Fibroblast of lung (primary cell): ENCODE measurements at regions not wholly inside any gene's neighbourhood (a gene's known extent, or its start where the extent isn't known, plus 50 kb on each side); places are given as distances from the start of the nearest gene placed in this dataset.

Experiments
- DNase-seq, 2 donors: peaks; one replicate each; pipeline versions ENCODE4 v3.0.0 to v3.0.0-alpha.2; 2010; ENCODE audit warnings: low read depth in 2 of 2
- H2AFZ ChIP-seq: 2 replicates; pipeline ENCODE4 v1.5.1; 2012; ENCODE audit warnings: low read length, control low read depth, inconsistent platforms
- H3K27ac ChIP-seq: 2 replicates; pipeline ENCODE4 v1.5.1; 2011; ENCODE audit warnings: low read length, control low read depth; ENCODE audit not compliant: insufficient read depth
- H3K27me3 ChIP-seq: 2 replicates; pipeline ENCODE4 v1.5.1; 2011; ENCODE audit warnings: mild to moderate bottlenecking, low read length; ENCODE audit not compliant: control insufficient read depth, insufficient read depth
- H3K36me3 ChIP-seq: 2 replicates; pipeline ENCODE4 v1.5.1; 2011; ENCODE audit warnings: low read length; ENCODE audit not compliant: control insufficient read depth, insufficient read depth
- H3K4me1 ChIP-seq: 2 replicates; pipeline ENCODE4 v1.5.1; 2011; ENCODE audit warnings: low read length; ENCODE audit not compliant: control insufficient read depth, insufficient read depth; ENCODE audit errors: extremely low read depth
- H3K4me2 ChIP-seq: 2 replicates; pipeline ENCODE4 v1.5.1; 2011; ENCODE audit warnings: low read length, control low read depth; ENCODE audit not compliant: insufficient read depth; ENCODE audit errors: extremely low read depth
- H3K4me3 ChIP-seq, 4 experiments: fragments of 200-600 bp in 1 of 4; sonication (generic) in 1 of 4; replicated peaks in 1 of 4; 2 replicates each; pipeline ENCODE4 v1.5.1; 2011 to 2016; ENCODE audit warnings: low read length in 4 of 4, low read depth in 3 of 4, mild to moderate bottlenecking in 3 of 4, control low read depth in 2 of 4, inconsistent platforms in 1 of 4, mixed read lengths in 1 of 4; ENCODE audit not compliant: insufficient read depth in 1 of 4; ENCODE audit errors: control extremely low read depth in 1 of 4
- H3K79me2 ChIP-seq: 2 replicates; pipeline ENCODE4 v1.5.1; 2012; ENCODE audit warnings: mild to moderate bottlenecking, low read length, inconsistent platforms; ENCODE audit not compliant: control insufficient read depth, insufficient read depth
- H3K9ac ChIP-seq: 2 replicates; pipeline ENCODE4 v1.5.1; 2011; ENCODE audit warnings: mild to moderate bottlenecking, low read length, control low read depth; ENCODE audit not compliant: insufficient read depth
- H3K9me3 ChIP-seq: 2 replicates; pipeline ENCODE4 v1.5.1; 2012; ENCODE audit warnings: low read depth, low read length; ENCODE audit not compliant: control insufficient read depth, insufficient read depth
- H4K20me1 ChIP-seq: 2 replicates; pipeline ENCODE4 v1.5.1; 2011; ENCODE audit warnings: low read length; ENCODE audit not compliant: control insufficient read depth, insufficient read depth; ENCODE audit errors: extremely low read depth
- CTCF ChIP-seq, 2 donors: IDR thresholded peaks in 1 of 2; conservative IDR thresholded peaks in 1 of 2; 1 replicate in 1 of 2; 2 replicates in 1 of 2; pipeline ENCODE4 v1.5.1; 2011 to 2012; ENCODE audit warnings: low read length in 2 of 2, control low read depth in 1 of 2, inconsistent platforms in 1 of 2, low read depth in 1 of 2, mild to moderate bottlenecking in 1 of 2
- EZH2 ChIP-seq: IDR thresholded peaks from 2 replicates; pipeline ENCODE4 v1.5.1; 2012; ENCODE audit warnings: low read length, control low read depth, mild to moderate bottlenecking; ENCODE audit errors: missing control alignments

GRCh38 chr4:54800831-54801530 is 143.2 kb downstream of the KIT start:
- Histone ChIP-seq H3K9ac (no peak overlapping the region), H3K79me2 (no peaks in the 10 kb centered on the region), H3K4me2 (no peak overlapping the region), H3K4me3 (no peak overlapping the region), H3K9me3 (no peaks in the 10 kb centered on the region), H3K27ac (no peak overlapping the region), H2AFZ (no peak overlapping the region), H4K20me1 (no peaks in the 10 kb centered on the region), H3K27me3 (no peaks in the 10 kb centered on the region), H3K4me1 (no peaks in the 10 kb centered on the region), H3K36me3 (no peaks in the 10 kb centered on the region)
- TF ChIP-seq EZH2 (no peak), CTCF (conservative IDR thresholded peaks at IDR 0.05 in 1 of 2, IDR thresholded peaks at IDR 0.05 in 1 of 2; ENCODE audit: low read depth in 1 of 2, low read length in 2 of 2) (no peak)
- DNase-seq, result no peak

- Histone ChIP-seq H3K36me3 (no peaks in the 10 kb centered on the region), H4K20me1 (no peaks in the 10 kb centered on the region), H3K79me2 (no peaks in the 10 kb centered on the region), H2AFZ (no peak overlapping the region), H3K9ac (no peak overlapping the region), H3K4me3 (no peak overlapping the region), H3K27ac (no peak overlapping the region), H3K9me3 (no peaks in the 10 kb centered on the region), H3K4me2 (no peak overlapping the region), H3K27me3 (no peaks in the 10 kb centered on the region), H3K4me1 (no peaks in the 10 kb centered on the region)
- TF ChIP-seq CTCF (conservative IDR thresholded peaks at IDR 0.05 in 1 of 2, IDR thresholded peaks at IDR 0.05 in 1 of 2; ENCODE audit: low read depth in 1 of 2, low read length in 2 of 2), result no peak
- no peak for TF ChIP-seq EZH2
- DNase-seq, result no peak
These were observed 136.8 kb downstream of the KIT start for GRCh38 chr4:54794579-54794978.

- H3K9ac ChIP-seq, result no peak overlapping the region
- TF ChIP-seq EZH2 (no peak), CTCF (conservative IDR thresholded peaks at IDR 0.05 in 1 of 2, IDR thresholded peaks at IDR 0.05 in 1 of 2; ENCODE audit: low read depth in 1 of 2, low read length in 2 of 2) (no peak)
These were observed 136.2 kb downstream of the KIT start for GRCh38 chr4:54793856-54794422.

More at GRCh38 chr4:54793856-54794422, 136.2 kb downstream of the KIT start:
- no peak overlapping the region for H3K4me3 ChIP-seq
- no peak overlapping the region for H3K4me2 ChIP-seq
- H3K27me3 ChIP-seq, result no peaks in the 10 kb centered on the region
- no peak for DNase-seq
- no peaks in the 10 kb centered on the region for H3K36me3 ChIP-seq
- H2AFZ ChIP-seq, result no peak overlapping the region
- no peak overlapping the region for H3K27ac ChIP-seq
- no peaks in the 10 kb centered on the region for H3K9me3 ChIP-seq
- no peaks in the 10 kb centered on the region for H3K79me2 ChIP-seq
- H4K20me1 ChIP-seq, result no peaks in the 10 kb centered on the region
- no peaks in the 10 kb centered on the region for H3K4me1 ChIP-seq
